Effector memory CD8-positive, alpha-beta T cell (primary cell): ENCODE measurements at regions not wholly inside any gene's neighbourhood (a gene's known extent, or its start where the extent isn't known, plus 50 kb on each side); places are given as distances from the start of the nearest gene placed in this dataset.
A peak's percentile ranks its signal among the peaks of the same experiment; 100 is the strongest.
"Not testable (repeated sequence)": the region's sequence is repeated elsewhere in the genome, so short reads cannot be mapped to it uniquely, and the experiment has no call there.

ENCODE experiments used
- ATAC-seq: fragments of 150-1000 bp; cut with Tn5 transposase; replicated peaks from 2 replicates; pipeline ENCODE4 v1.10.0; 2021; ENCODE audit warnings: mild to moderate bottlenecking, moderate library complexity
- DNase-seq, 3 experiments: peaks; one replicate each; pipeline ENCODE4 v3.0.0; 2021
- H3K27ac Mint-ChIP-seq, 2 donors: one replicate each; pipeline ENCODE4 v1.8.0; 2022; ENCODE audit warnings: mild to moderate bottlenecking in 2 of 2, mixed read lengths in 2 of 2, moderate library complexity in 2 of 2
- H3K27me3 Mint-ChIP-seq, 2 donors: one replicate each; pipeline ENCODE4 v1.8.0; 2022; ENCODE audit warnings: mixed read lengths in 2 of 2
- H3K36me3 Mint-ChIP-seq: one replicate; pipeline ENCODE4 v1.8.0; 2022; ENCODE audit warnings: mild to moderate bottlenecking, moderate library complexity, mixed read lengths; ENCODE audit not compliant: insufficient read depth
- H3K4me1 Mint-ChIP-seq, 2 donors: one replicate each; pipeline ENCODE4 v1.8.0; 2022; ENCODE audit warnings: low read depth in 2 of 2, mixed read lengths in 2 of 2
- H3K4me3 Mint-ChIP-seq, 2 donors: one replicate each; pipeline ENCODE4 v1.8.0; 2022; ENCODE audit warnings: mild to moderate bottlenecking in 2 of 2, mixed read lengths in 2 of 2, moderate library complexity in 2 of 2
- H3K9me3 Mint-ChIP-seq, 2 donors: one replicate each; pipeline ENCODE4 v1.8.0; 2022; ENCODE audit warnings: mixed read lengths in 2 of 2

DNA sequence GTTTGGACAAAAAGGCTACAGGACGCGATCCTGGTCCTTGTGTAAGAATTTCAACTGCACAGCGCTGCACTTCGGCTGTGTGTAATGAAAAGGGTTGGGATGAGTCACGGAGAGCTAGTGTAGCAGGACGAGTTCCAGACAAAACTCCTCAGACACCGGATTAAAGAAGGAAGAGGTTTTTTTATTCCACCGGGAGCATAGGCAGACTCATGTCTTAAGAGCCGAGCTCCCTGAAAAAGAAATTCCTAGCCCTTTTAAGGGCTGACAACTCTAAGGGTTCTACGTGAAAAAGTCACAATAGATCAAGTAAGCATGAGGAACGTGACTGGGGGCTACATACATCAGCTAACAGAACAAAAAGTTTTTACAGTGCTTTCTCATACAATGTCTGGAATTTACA lies 54.8 kb upstream of the FAM90A1 start:
- not testable (repeated sequence) for H3K4me3 Mint-ChIP-seq, H3K36me3 Mint-ChIP-seq, H3K4me1 Mint-ChIP-seq, DNase-seq, H3K27ac Mint-ChIP-seq, H3K9me3 Mint-ChIP-seq, ATAC-seq
- peaks cover 35 to 53% of the 10 kb centered on the region in 2 donors for H3K27me3 Mint-ChIP-seq

DNA sequence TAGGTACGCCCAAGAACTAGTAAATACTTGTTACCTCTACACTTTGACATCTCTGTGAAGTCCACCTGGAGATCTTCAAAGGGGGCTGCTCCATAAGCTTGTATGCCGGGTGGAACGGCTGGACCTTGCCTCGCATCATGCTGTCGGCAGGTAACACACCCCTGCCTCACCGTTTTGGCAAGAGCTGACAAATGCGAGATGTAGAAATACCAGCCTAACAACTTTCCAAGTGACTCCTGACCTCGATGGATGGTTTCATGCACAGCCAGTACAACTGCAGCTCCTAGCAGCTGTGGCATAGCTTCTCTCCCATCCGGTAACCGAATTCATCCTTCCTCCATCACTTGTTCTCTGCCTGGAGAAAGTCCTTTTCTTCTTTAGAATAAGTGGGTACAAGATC lies 58.3 kb upstream of the FAM90A1 start:
- not testable (repeated sequence) for H3K4me3 Mint-ChIP-seq, H3K4me1 Mint-ChIP-seq, ATAC-seq, H3K27ac Mint-ChIP-seq, DNase-seq, H3K36me3 Mint-ChIP-seq, H3K9me3 Mint-ChIP-seq
- H3K27me3 Mint-ChIP-seq = peaks cover 15 to 41% of the 10 kb centered on the region in 2 donors

GRCh38 chr12:8291764-8292163 lies 64.3 kb upstream of the FAM90A1 start:
- not testable (repeated sequence) for H3K36me3 Mint-ChIP-seq, H3K4me3 Mint-ChIP-seq, H3K27ac Mint-ChIP-seq, H3K9me3 Mint-ChIP-seq, ATAC-seq, H3K4me1 Mint-ChIP-seq, DNase-seq
- peaks cover 16 to 57% of the 10 kb centered on the region in 2 donors for H3K27me3 Mint-ChIP-seq

DNA sequence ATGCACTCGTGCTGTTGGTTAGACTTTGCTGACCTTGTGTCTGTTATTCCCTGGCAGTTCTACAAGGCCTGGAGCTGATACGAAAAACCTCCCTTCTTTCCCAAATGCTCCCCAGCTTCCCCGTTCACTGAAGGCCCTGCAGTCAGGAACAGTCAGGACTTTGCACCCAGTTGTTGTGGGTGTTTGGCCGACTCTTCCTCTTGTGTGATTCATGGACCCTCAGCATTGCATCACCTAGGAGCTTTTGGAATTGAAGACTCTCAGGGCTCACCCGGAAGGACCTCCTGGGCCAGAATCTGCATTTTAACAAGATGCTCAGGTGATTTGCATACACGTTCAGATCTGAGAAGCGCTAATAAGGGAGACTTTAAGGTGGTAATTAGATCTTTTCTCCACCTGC lies 67.2 kb upstream of the FAM90A1 start:
- H3K4me1 Mint-ChIP-seq, H3K27ac Mint-ChIP-seq, DNase-seq, ATAC-seq, H3K9me3 Mint-ChIP-seq, H3K36me3 Mint-ChIP-seq, H3K4me3 Mint-ChIP-seq: not testable (repeated sequence)
- H3K27me3 Mint-ChIP-seq = peaks cover 16 to 49% of the 10 kb centered on the region in 2 donors

DNA sequence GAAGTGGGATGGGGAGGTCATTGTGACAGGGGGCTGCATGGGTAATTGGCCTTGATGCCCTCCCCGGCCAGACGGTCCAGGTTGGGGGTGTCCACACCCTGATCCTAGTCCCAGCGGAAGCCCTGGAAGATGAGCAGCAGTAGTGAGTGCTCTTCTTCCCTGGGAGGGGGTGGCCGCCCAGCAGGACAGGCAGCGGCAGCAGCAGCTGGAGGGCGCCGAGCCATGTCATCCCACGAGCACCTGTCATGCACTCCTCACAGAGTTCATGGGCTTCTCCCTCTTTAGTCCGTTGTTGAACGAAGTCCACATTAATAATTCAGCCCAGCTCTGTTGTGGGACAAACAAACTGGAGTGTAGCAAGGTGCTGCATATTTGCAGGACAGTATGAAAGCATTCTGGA lies 81.2 kb upstream of the FAM90A1 start:
- H3K9me3 Mint-ChIP-seq = not testable (repeated sequence)

DNA sequence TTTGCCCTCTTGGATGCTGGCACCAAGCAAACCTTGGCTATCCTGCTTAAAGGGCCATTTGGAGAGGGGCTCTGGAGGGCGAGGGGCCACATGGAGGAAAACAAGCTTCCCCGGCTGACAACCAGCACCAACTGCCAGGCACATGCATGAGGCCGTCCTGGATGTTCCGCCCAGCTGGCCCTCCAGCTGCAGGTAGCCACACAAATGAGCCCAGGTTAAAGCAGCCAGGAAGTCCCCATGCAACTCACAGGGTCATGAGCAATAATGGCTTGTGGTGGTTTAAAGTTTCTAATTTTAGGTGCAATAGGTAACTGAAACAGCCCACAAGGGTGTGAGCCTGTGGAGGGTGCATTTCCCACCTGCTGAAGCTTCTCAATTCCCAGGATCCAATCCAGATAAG lies 88.6 kb upstream of the FAM90A1 start:
- H3K36me3 Mint-ChIP-seq, DNase-seq, H3K27ac Mint-ChIP-seq, H3K9me3 Mint-ChIP-seq, ATAC-seq, H3K4me3 Mint-ChIP-seq, H3K27me3 Mint-ChIP-seq: not testable (repeated sequence)
- H3K4me1 Mint-ChIP-seq = peaks cover 13 to 19% of the 10 kb centered on the region in 2 donors

More for the DNA sequence above, 81.2 kb upstream of the FAM90A1 start:
- H3K4me3 Mint-ChIP-seq, H3K36me3 Mint-ChIP-seq, H3K4me1 Mint-ChIP-seq, DNase-seq, ATAC-seq, H3K27ac Mint-ChIP-seq: not testable (repeated sequence)
- peaks cover 11 to 30% of the 10 kb centered on the region in 2 donors for H3K27me3 Mint-ChIP-seq

GRCh38 chr12:8317675-8318074 lies 90.3 kb upstream of the FAM90A1 start:
- Mint-ChIP-seq H3K4me1 (peaks cover 13 to 19% of the 10 kb centered on the region in 2 donors), H3K27ac (peak overlapping the region in 1 of 2 donors; percentile 96)
- not testable (repeated sequence) for H3K27me3 Mint-ChIP-seq, DNase-seq, H3K36me3 Mint-ChIP-seq, H3K4me3 Mint-ChIP-seq, ATAC-seq, H3K9me3 Mint-ChIP-seq

DNA sequence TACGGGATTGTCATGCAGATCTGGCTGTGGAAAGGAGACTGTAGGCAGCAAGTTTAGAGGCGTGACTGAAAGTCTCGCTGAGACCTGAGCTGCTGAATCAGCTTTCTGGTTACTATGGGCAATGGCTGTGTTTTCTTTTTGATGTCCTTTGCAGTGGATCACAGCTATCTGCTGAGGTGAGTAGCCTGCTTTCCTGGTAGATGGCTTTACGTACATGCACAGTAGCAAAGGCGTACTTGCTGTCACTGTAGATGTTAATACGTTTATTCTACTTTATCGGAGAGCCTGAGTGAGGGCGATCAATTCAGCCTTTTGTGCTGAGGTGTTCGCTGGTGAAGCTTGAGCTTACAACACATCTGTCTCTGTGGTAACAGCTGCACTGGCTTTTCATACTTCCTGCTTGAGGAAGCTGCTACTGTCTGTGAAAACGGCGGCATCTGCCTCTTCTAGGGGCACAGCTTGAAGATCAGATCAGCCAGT lies 92.9 kb upstream of the FAM90A1 start:
- Mint-ChIP-seq H3K4me3 (peak overlapping the region; percentile 57 to 76), H3K4me1 (peaks cover 13 to 19% of the 10 kb centered on the region in 2 donors), H3K27ac (peak overlapping the region; percentile 93 to 96)
- not testable (repeated sequence) for H3K27me3 Mint-ChIP-seq, H3K9me3 Mint-ChIP-seq, H3K36me3 Mint-ChIP-seq
- peak; percentile 48 to 60 (median 48) for DNase-seq
- ATAC-seq = peak; percentile 51

GRCh38 chr12:8320791-8321370 lies 93.5 kb upstream of the FAM90A1 start:
- H3K36me3 Mint-ChIP-seq, H3K9me3 Mint-ChIP-seq, DNase-seq, H3K27me3 Mint-ChIP-seq, ATAC-seq: not testable (repeated sequence)
- Mint-ChIP-seq H3K27ac (peak overlapping the region; percentile 93 to 96), H3K4me3 (peak overlapping the region; percentile 57 to 76), H3K4me1 (peaks cover 13 to 19% of the 10 kb centered on the region in 2 donors)

DNA sequence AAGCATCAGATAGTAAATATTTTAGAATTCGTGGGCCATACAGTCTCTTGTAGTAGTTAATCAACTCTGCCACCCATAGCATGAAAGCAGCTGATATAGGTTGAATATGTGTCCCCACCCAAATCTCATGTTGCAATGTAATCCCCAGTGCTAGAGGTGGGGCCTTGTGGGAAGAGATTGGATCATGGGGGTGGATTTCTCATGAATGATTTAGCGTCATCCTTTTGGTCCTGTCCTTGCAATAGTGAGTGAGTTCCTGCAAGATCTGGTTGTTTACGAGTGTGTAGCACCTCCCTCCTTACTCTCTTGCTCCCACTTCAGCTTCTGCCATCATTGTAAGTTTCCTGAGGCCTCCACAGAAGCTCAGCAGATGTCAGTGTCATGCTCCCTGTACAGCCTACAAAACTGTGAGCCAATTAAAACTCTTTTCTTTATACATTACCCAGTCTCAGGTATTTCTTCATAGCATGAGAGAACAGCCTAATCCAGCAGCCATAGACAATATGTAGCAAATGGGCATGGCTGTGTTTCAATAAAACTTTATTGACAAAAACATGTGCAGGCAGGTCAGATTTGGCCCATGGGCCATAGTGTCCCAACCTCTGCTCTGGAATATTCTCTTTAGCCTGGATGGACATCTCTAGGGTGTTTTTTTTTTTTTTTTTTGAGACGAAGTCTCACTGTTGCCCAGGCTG lies 97.9 kb upstream of the FAM90A1 start:
- not testable (repeated sequence) for H3K36me3 Mint-ChIP-seq, ATAC-seq, H3K4me1 Mint-ChIP-seq, H3K9me3 Mint-ChIP-seq, DNase-seq, H3K4me3 Mint-ChIP-seq, H3K27ac Mint-ChIP-seq, H3K27me3 Mint-ChIP-seq

- H3K27ac Mint-ChIP-seq, DNase-seq, H3K27me3 Mint-ChIP-seq, H3K4me1 Mint-ChIP-seq, H3K9me3 Mint-ChIP-seq, ATAC-seq, H3K4me3 Mint-ChIP-seq, H3K36me3 Mint-ChIP-seq: not testable (repeated sequence)
These were observed 101.4 kb upstream of the FAM90A1 start for GRCh38 chr12:8328835-8329234.

DNA sequence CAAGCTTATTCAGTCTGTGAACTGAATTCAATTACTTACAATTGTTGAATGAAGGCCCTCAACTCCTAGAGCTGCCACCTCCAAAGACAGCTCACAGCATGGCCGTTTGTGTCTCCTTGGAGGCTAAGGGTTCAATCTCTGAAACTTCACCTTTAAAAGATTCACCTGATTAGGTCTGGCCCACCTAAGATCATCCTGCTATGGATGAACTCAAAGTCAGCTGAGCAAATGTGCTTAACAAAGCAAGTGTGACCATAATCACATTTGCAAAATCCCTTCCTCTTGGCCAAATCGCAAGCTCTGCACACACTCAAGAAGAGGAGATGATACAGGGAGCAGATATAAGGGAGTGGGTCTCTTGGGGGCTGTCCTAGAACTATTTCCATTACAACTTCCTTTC lies 105.0 kb upstream of the FAM90A1 start:
- not testable (repeated sequence) for ATAC-seq, H3K27ac Mint-ChIP-seq, H3K4me1 Mint-ChIP-seq, H3K9me3 Mint-ChIP-seq, H3K36me3 Mint-ChIP-seq, H3K4me3 Mint-ChIP-seq, H3K27me3 Mint-ChIP-seq, DNase-seq

DNA sequence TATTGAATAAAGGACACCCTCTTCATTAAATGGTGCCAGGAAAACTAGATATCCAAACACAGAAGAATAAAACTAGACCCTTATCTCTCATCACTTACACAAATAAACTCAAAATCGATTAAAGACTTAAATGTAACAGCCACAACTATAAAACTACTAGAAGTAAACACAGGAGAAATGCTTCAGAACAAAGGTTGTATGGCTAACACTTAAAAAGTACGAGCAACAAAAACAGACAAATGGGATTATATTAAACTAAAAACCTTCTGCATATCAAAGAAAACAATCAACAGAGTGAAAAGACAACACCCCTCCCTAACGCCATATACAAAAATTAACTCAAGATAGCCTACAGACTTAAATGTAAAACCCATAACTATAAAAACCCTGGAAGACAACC lies 104.7 kb upstream of the CLEC6A start:
- not testable (repeated sequence) for H3K4me1 Mint-ChIP-seq, H3K9me3 Mint-ChIP-seq, H3K27ac Mint-ChIP-seq, DNase-seq, H3K36me3 Mint-ChIP-seq, ATAC-seq, H3K4me3 Mint-ChIP-seq
- H3K27me3 Mint-ChIP-seq = peaks cover 22 to 23% of the 10 kb centered on the region in 2 donors

DNA sequence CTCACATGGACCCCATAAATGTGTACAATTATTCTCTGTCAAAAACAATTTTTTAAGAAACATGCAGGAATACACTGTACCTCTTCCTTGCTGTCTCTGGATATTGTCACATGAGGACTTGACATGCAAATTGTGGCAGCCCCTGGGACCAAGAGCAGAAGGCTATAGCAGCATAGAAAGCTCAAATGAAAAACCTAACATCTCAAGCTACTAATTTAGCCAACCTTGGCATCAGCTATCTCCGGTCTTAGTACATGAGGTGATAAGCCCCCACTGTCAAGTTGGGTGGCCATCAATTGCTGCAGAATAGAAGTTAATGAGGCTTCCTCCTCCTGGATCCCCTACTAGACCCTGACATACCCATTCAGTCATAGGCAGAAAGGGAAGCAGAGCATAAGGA lies 101.0 kb upstream of the CLEC6A start:
- H3K9me3 Mint-ChIP-seq, H3K4me3 Mint-ChIP-seq, H3K27ac Mint-ChIP-seq, ATAC-seq, DNase-seq, H3K36me3 Mint-ChIP-seq, H3K4me1 Mint-ChIP-seq: not testable (repeated sequence)
- peaks cover 26 to 32% of the 10 kb centered on the region in 2 donors for H3K27me3 Mint-ChIP-seq
